Liver (tissue), 3 donors: ENCODE measurements at regions not wholly inside any gene's neighbourhood (a gene's known extent, or its start where the extent isn't known, plus 50 kb on each side); places are given as distances from the start of the nearest gene placed in this dataset.

Experiments used
- ATF3 ChIP-seq: IDR thresholded peaks from 2 replicates; pipeline ENCODE4 v1.6.1; 2016; ENCODE audit warnings: antibody characterized with exemption
- CTCF ChIP-seq: fragments of 150-350 bp; IDR thresholded peaks from 2 replicates; pipeline ENCODE4 v1.5.1; 2017; ENCODE audit warnings: improper control_type of control experiment, low read depth, low read length; ENCODE audit not compliant: missing input control
- EGR1 ChIP-seq, 2 donors: IDR thresholded peaks; 2 replicates each; pipeline ENCODE4 v1.6.1; 2016 to 2018; ENCODE audit warnings: antibody characterized with exemption in 2 of 2, low read depth in 2 of 2
- FOXA1 ChIP-seq: IDR thresholded peaks from 2 replicates; pipeline ENCODE4 v1.6.1; 2016; ENCODE audit warnings: antibody characterized with exemption
- GABPA ChIP-seq, 2 donors: IDR thresholded peaks in 1 of 2; conservative IDR thresholded peaks in 1 of 2; 2 replicates each; pipeline ENCODE4 v1.6.1; 2016; ENCODE audit warnings: antibody characterized with exemption in 2 of 2, mild to moderate bottlenecking in 1 of 2, moderate library complexity in 1 of 2
- JUND ChIP-seq, 2 donors: IDR thresholded peaks; 2 replicates each; pipeline ENCODE4 v1.6.1; 2016; ENCODE audit warnings: antibody characterized with exemption in 2 of 2
- MAX ChIP-seq: IDR thresholded peaks from 2 replicates; pipeline ENCODE4 v1.6.1; 2016; ENCODE audit warnings: antibody characterized with exemption
- RAD21 ChIP-seq, 2 donors: IDR thresholded peaks; 2 replicates each; pipeline ENCODE4 v1.6.1; 2016; ENCODE audit warnings: antibody characterized with exemption in 2 of 2, mild to moderate bottlenecking in 2 of 2
- REST ChIP-seq: IDR thresholded peaks from 2 replicates; pipeline ENCODE4 v1.6.1; 2016; ENCODE audit warnings: antibody characterized with exemption, mild to moderate bottlenecking
- RXRA ChIP-seq, 2 donors: IDR thresholded peaks; 2 replicates each; pipeline ENCODE4 v1.6.1; 2017 to 2018; ENCODE audit warnings: antibody characterized with exemption in 2 of 2, mild to moderate bottlenecking in 1 of 2
- SP1 ChIP-seq: IDR thresholded peaks from 2 replicates; pipeline ENCODE4 v1.6.1; 2018; ENCODE audit warnings: antibody characterized with exemption, mild to moderate bottlenecking
- TAF1 ChIP-seq: conservative IDR thresholded peaks from 2 replicates; pipeline ENCODE4 v1.6.1; 2016; ENCODE audit warnings: antibody characterized with exemption, mild to moderate bottlenecking
- YY1 ChIP-seq: IDR thresholded peaks from 2 replicates; pipeline ENCODE4 v1.6.1; 2016; ENCODE audit warnings: antibody characterized with exemption, mild to moderate bottlenecking
- ZBTB33 ChIP-seq: IDR thresholded peaks from 2 replicates; pipeline ENCODE4 v1.6.1; 2016; ENCODE audit warnings: antibody characterized with exemption
- donor health status: healthy.
- donor health status: healthy.

- TF ChIP-seq GABPA (IDR thresholded peaks at IDR 0.05 in 1 of 2, conservative IDR thresholded peaks at IDR 0.05 in 1 of 2) (no peak), CTCF (no peak), RAD21 (IDR thresholded peaks at IDR 0.05) (no peak), SP1 (no peak), MAX (no peak), TAF1 (no peak), FOXA1 (no peak), ZBTB33 (no peak), YY1 (no peak), EGR1 (IDR thresholded peaks at IDR 0.05; ENCODE audit: low read depth in 2 of 2) (no peak), JUND (IDR thresholded peaks at IDR 0.05) (no peak), RXRA (IDR thresholded peaks at IDR 0.05) (no peak), ATF3 (no peak), REST (no peak)
Observed at GRCh38 chr14:54197369-54197768, 199.4 kb upstream of the CDKN3 start.
